HG03575 (cell line): ENCODE measurements at regions not wholly inside any gene's neighbourhood (a gene's known extent, or its start where the extent isn't known, plus 50 kb on each side); places are given as distances from the start of the nearest gene placed in this dataset.

Source experiments
- ATAC-seq: cut with Tn5 transposase; IDR thresholded peaks from one replicate; pipeline ENCODE4 v1.9.1; 2021; ENCODE audit not compliant: unreplicated experiment, insufficient number of reproducible peaks, low FRiP score; ENCODE audit errors: extremely low read depth

- ATAC-seq = no peak
Observed at GRCh38 chr4:10168151-10168550, 51.6 kb upstream of the WDR1 start.

- ATAC-seq = no peak
Observed at GRCh38 chr4:10167201-10167600, 50.6 kb upstream of the WDR1 start.
